ENCODE measurements at regions not wholly inside any gene's neighbourhood (a gene's known extent, or its start where the extent isn't known, plus 50 kb on each side); places are given as distances from the start of the nearest gene placed in this dataset.

- TF ChIP-seq PURB (CRISPR knock-in tag; IDR thresholded peaks at IDR 0.05; ENCODE audit: low read depth) (no peak), NELFE (IDR thresholded peaks at IDR 0.05; ENCODE audit: insufficient read depth, insufficient read length) (no peak), CBX1 (IDR thresholded peaks at IDR 0.05; ENCODE audit: low read depth) (no peak), STAG1 (CRISPR knock-in tag; IDR thresholded peaks at IDR 0.05; ENCODE audit: borderline replicate concordance) (no peak), CCAR2 (IDR thresholded peaks at IDR 0.05; ENCODE audit: low read depth, low read length) (no peak), CBX5 (IDR thresholded peaks at IDR 0.05; ENCODE audit: borderline replicate concordance, low read depth) (no peak), ZNF41 (CRISPR knock-in tag; conservative IDR thresholded peaks at IDR 0.05) (no peak), HDGF (IDR thresholded peaks at IDR 0.05) (no peak), TFAM (CRISPR knock-in tag; conservative IDR thresholded peaks at IDR 0.05) (no peak), ARID3A (IDR thresholded peaks at IDR 0.05; ENCODE audit: borderline replicate concordance, low read depth, low read length) (no peak)
Measured at GRCh38 chr9:2260417-2261306, 245.5 kb downstream of the SMARCA2 start (continued).
